GM23248 (cell line): ENCODE measurements at regions not wholly inside any gene's neighbourhood (a gene's known extent, or its start where the extent isn't known, plus 50 kb on each side); places are given as distances from the start of the nearest gene placed in this dataset.

Experiments used
- EZH2 ChIP-seq: fragments of 200-600 bp; sonication (generic); IDR thresholded peaks from 2 replicates; pipeline ENCODE4 v1.6.1; 2018; ENCODE audit warnings: antibody characterized with exemption, mild to moderate bottlenecking; ENCODE audit not compliant: insufficient read depth, poor library complexity, severe bottlenecking
- EZH2phosphoT487 ChIP-seq: fragments of 200-600 bp; sonication (generic); IDR thresholded peaks from 2 replicates; pipeline ENCODE4 v1.6.1; 2018; ENCODE audit warnings: antibody characterized with exemption, moderate library complexity, mild to moderate bottlenecking, low read depth; ENCODE audit not compliant: insufficient read depth

DNA sequence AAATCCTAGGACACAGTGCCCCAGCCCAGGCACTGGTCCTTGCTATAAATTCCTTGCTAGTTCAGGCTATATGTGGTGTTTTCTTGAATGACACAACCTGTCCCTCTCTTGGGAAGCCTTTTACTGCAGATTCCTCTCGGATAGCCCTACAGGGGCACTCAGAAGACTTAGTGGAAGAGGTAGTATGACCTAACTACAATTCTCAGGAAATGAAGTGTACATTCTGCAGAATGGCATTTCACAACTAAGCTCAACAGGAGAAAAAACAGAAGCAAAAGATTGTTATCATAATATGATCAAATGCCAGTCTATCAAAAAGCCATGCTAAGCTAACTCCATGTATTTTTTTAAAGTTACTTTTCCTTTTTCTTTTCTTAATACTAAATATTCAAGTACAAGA, 66.3 kb upstream of the FBXL4 start:
- TF ChIP-seq EZH2phosphoT487 (no peak), EZH2 (no peak)
